ENCODE measurements at regions not wholly inside any gene's neighbourhood (a gene's known extent, or its start where the extent isn't known, plus 50 kb on each side); places are given as distances from the start of the nearest gene placed in this dataset.
A peak's percentile ranks its signal among the peaks of the same experiment; 100 is the strongest.

DNA sequence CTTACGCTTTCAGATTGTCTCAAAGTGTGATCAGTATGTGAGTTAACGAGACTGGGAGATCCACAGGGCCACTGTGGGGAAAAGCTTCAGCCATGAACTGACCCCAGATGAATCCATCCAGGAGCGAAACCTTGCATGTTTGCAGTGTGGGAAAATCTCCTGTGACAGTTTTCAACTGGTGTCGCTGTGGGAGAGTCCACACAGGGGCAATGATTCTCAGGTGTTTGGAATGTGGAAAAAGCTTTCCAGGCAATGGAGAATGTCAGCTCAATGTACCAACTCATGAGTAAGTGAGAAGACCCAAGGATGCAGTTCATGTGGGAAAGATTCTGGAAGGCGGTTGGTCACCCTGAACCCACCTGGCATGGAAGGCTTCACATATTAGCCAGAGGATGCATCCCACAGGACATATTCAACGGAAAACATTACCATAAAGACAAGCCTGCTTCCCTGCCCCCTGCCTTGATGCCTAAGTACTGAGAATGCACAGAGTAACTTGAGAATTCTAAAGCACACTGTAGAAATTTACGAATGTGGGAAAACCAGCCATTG lies 204.1 kb upstream of the BMPER start:
- Histone ChIP-seq H3K36me3 (ENCODE audit: control insufficient read depth, insufficient read depth, low read length) (no peaks in the 10 kb centered on the region), H3K4me3 (ENCODE audit: low read length) (no peak overlapping the region), H3K4me1 (ENCODE audit: control insufficient read depth, insufficient read depth, low read length) (peaks cover 43% of the 10 kb centered on the region), H3K27me3 (ENCODE audit: control insufficient read depth, insufficient read depth, low read length) (no peaks in the 10 kb centered on the region), H3K9me3 (ENCODE audit: control insufficient read depth, insufficient read depth, low read length) (peaks cover 9% of the 10 kb centered on the region), H3K27ac (ENCODE audit: low read length) (peak overlapping the region; percentile 56)
- WGBS (ENCODE audit: insufficient coverage): 86% methylated on average over 7 of the region's 7 CpGs
- H3K36me3 Mint-ChIP-seq: peaks cover 16% of the 10 kb centered on the region
- no peak for DNase-seq
- H3K27me3 Mint-ChIP-seq (ENCODE audit: low read depth in 2 of 2): no peaks in the 10 kb centered on the region
- H3K4me3 Mint-ChIP-seq: peak overlapping the region; percentile 58
- peak overlapping the region; percentile 90 to 95 for H3K27ac Mint-ChIP-seq
- ATAC-seq: no peak
- peaks cover 68 to 81% of the 10 kb centered on the region in 2 donors for H3K4me1 Mint-ChIP-seq
- H3K9me3 Mint-ChIP-seq: peaks cover 3 to 7% of the 10 kb centered on the region in 2 donors
- intact Hi-C loops (cut with micrococcal nuclease): no loop called here
- TF ChIP-seq, protein P1, sequence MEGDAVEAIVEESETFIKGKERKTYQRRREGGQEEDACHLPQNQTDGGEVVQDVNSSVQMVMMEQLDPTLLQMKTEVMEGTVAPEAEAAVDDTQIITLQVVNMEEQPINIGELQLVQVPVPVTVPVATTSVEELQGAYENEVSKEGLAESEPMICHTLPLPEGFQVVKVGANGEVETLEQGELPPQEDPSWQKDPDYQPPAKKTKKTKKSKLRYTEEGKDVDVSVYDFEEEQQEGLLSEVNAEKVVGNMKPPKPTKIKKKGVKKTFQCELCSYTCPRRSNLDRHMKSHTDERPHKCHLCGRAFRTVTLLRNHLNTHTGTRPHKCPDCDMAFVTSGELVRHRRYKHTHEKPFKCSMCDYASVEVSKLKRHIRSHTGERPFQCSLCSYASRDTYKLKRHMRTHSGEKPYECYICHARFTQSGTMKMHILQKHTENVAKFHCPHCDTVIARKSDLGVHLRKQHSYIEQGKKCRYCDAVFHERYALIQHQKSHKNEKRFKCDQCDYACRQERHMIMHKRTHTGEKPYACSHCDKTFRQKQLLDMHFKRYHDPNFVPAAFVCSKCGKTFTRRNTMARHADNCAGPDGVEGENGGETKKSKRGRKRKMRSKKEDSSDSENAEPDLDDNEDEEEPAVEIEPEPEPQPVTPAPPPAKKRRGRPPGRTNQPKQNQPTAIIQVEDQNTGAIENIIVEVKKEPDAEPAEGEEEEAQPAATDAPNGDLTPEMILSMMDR (IDR thresholded peaks at IDR 0.05): no peak

DNA sequence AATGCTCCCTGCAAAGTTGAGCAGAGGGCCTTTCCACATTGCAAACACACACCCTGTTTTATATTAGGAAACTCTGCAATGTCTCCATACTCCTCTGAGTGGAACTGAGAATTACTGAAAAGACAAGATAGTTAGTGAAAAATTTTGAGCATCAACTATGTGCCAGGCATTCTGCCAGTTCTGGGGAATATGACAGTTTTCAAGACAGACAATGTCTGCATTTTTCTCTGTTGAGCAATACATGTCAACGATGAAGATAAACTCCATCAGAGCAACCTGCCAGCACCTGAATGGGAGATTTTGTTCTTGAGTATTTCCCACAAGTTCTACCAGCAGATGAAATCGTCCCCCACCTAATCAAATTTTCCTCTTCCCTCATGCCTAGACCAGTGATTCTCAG lies 203.4 kb upstream of the BMPER start:
- no peaks in the 10 kb centered on the region for H3K27me3 Mint-ChIP-seq (ENCODE audit: low read depth in 2 of 2)
- Histone ChIP-seq H3K4me3 (ENCODE audit: low read length) (no peak overlapping the region), H3K4me1 (ENCODE audit: control insufficient read depth, insufficient read depth, low read length) (peaks cover 48% of the 10 kb centered on the region), H3K27ac (ENCODE audit: low read length) (peak overlapping the region; percentile 56), H3K36me3 (ENCODE audit: control insufficient read depth, insufficient read depth, low read length) (no peaks in the 10 kb centered on the region), H3K27me3 (ENCODE audit: control insufficient read depth, insufficient read depth, low read length) (no peaks in the 10 kb centered on the region), H3K9me3 (ENCODE audit: control insufficient read depth, insufficient read depth, low read length) (peaks cover 9% of the 10 kb centered on the region)
- ATAC-seq (no peak), DNase-seq (no peak)
- H3K27ac Mint-ChIP-seq: peak overlapping the region; percentile 90 to 95
- H3K4me3 Mint-ChIP-seq: peak overlapping the region; percentile 74
- intact Hi-C loops (cut with micrococcal nuclease): no loop called here
- peaks cover 74 to 87% of the 10 kb centered on the region in 2 donors for H3K4me1 Mint-ChIP-seq
- peaks cover 3 to 7% of the 10 kb centered on the region in 2 donors for H3K9me3 Mint-ChIP-seq
- WGBS (ENCODE audit: insufficient coverage): 100% methylated on average over 2 of the region's 2 CpGs
- TF ChIP-seq, protein P1 (IDR thresholded peaks at IDR 0.05): no peak
- H3K36me3 Mint-ChIP-seq: peaks cover 16% of the 10 kb centered on the region

DNA sequence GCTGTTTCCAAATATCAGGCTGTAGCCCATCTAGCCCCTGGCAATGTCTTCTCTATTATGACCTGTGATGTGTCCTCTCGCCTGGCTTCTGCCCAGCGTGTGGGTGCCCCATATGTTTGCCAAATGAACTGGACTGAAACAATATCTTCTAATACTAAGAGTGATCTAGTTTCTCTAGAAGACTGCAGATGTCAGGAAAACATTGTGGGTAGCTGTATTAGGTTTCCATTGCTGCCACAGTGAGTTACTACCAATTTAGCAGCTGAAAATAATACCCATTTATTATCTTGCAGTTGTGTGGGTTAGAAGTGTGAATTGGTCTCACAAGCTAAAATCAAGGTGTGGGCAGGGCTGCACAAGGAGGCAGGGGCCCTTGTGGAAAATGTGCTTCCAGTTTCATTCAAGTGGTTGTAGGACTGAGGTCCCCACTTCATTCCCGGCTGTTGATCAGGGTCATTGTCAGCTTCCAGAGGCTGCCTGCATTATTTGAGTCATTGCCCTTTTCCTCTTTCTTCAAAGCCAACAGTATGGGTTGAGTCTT lies 202.8 kb upstream of the BMPER start:
- H3K27me3 ChIP-seq (ENCODE audit: control insufficient read depth, insufficient read depth, low read length): no peaks in the 10 kb centered on the region
- H3K9me3 Mint-ChIP-seq: peaks cover 3 to 7% of the 10 kb centered on the region in 2 donors
- peak overlapping the region; percentile 90 to 95 for H3K27ac Mint-ChIP-seq
- H3K27ac ChIP-seq (ENCODE audit: low read length): peak overlapping the region; percentile 56
- no peak for DNase-seq
- no peaks in the 10 kb centered on the region for H3K27me3 Mint-ChIP-seq (ENCODE audit: low read depth in 2 of 2)
- H3K36me3 ChIP-seq (ENCODE audit: control insufficient read depth, insufficient read depth, low read length): no peaks in the 10 kb centered on the region
- H3K36me3 Mint-ChIP-seq: peaks cover 16% of the 10 kb centered on the region
- peaks cover 50% of the 10 kb centered on the region for H3K4me1 ChIP-seq (ENCODE audit: control insufficient read depth, insufficient read depth, low read length)
- WGBS (ENCODE audit: insufficient coverage): 52% methylated on average over 3 of the region's 3 CpGs
- H3K9me3 ChIP-seq (ENCODE audit: control insufficient read depth, insufficient read depth, low read length): peaks cover 9% of the 10 kb centered on the region
- no peak overlapping the region for H3K4me3 ChIP-seq (ENCODE audit: low read length)
- TF ChIP-seq, protein P1 (IDR thresholded peaks at IDR 0.05): no peak
- intact Hi-C loops (cut with micrococcal nuclease): no loop called here
- H3K4me3 Mint-ChIP-seq: peak overlapping the region; percentile 74
- ATAC-seq: peak; percentile 6 to 44 (median 32)
- H3K4me1 Mint-ChIP-seq: peaks cover 81 to 94% of the 10 kb centered on the region in 2 donors

Measured in natural killer cell (primary cell).